H9 (cell line): ENCODE measurements at regions not wholly inside any gene's neighbourhood (a gene's known extent, or its start where the extent isn't known, plus 50 kb on each side); places are given as distances from the start of the nearest gene placed in this dataset.

Experiments
- DNase-seq: peaks from one replicate; pipeline ENCODE4 v3.0.0-alpha.2; 2017
- H2AFZ ChIP-seq: one replicate; pipeline ENCODE4 v1.6.1; 2013; ENCODE audit warnings: mild to moderate bottlenecking, low read length, control low read depth, moderate library complexity
- H2AK5ac ChIP-seq: 2 replicates; pipeline ENCODE4 v1.6.1; 2013; ENCODE audit warnings: low read length, control low read depth, mixed read lengths; ENCODE audit not compliant: insufficient read length
- H2BK120ac ChIP-seq: one replicate; pipeline ENCODE4 v1.6.1; 2013; ENCODE audit warnings: low read depth, mild to moderate bottlenecking, low read length, control low read depth, inconsistent platforms; ENCODE audit not compliant: poor library complexity, severe bottlenecking
- H2BK12ac ChIP-seq: 2 replicates; pipeline ENCODE4 v1.6.1; 2013; ENCODE audit warnings: low read length, control low read depth, mixed read lengths, low read depth; ENCODE audit not compliant: insufficient read length
- H2BK15ac ChIP-seq: 2 replicates; pipeline ENCODE4 v1.6.1; 2013; ENCODE audit warnings: low read depth, low read length, control low read depth
- H2BK20ac ChIP-seq: one replicate; pipeline ENCODE4 v1.6.1; 2013; ENCODE audit warnings: low read depth, mild to moderate bottlenecking, low read length, control low read depth, inconsistent platforms; ENCODE audit not compliant: poor library complexity, severe bottlenecking
- H2BK5ac ChIP-seq: 2 replicates; pipeline ENCODE4 v1.6.1; 2013; ENCODE audit warnings: low read length, control low read depth, mixed read lengths; ENCODE audit not compliant: insufficient read length
- H3K14ac ChIP-seq: 2 replicates; pipeline ENCODE4 v1.6.1; 2013; ENCODE audit warnings: low read length, control low read depth; ENCODE audit not compliant: insufficient read depth
- H3K18ac ChIP-seq: 2 replicates; pipeline ENCODE4 v1.6.1; 2013; ENCODE audit warnings: low read depth, mild to moderate bottlenecking, mixed read lengths, low read length, control low read depth; ENCODE audit not compliant: insufficient read length
- H3K23ac ChIP-seq: 2 replicates; pipeline ENCODE4 v1.6.1; 2013; ENCODE audit warnings: low read length, control low read depth, mixed read lengths, low read depth; ENCODE audit not compliant: insufficient read length
- H3K23me2 ChIP-seq: 2 replicates; pipeline ENCODE4 v1.6.1; 2013; ENCODE audit warnings: low read depth, mild to moderate bottlenecking, mixed read lengths, low read length, control low read depth; ENCODE audit not compliant: insufficient read length, poor library complexity, severe bottlenecking
- H3K27ac ChIP-seq: 2 replicates; pipeline ENCODE4 v1.5.1; 2013; ENCODE audit warnings: low read length, control low read depth, mixed read lengths, low read depth; ENCODE audit not compliant: insufficient read length
- H3K27me3 ChIP-seq: 2 replicates; pipeline ENCODE4 v1.6.1; 2013; ENCODE audit warnings: low read length, control low read depth, inconsistent platforms; ENCODE audit not compliant: insufficient read depth
- H3K4ac ChIP-seq: 2 replicates; pipeline ENCODE4 v1.6.1; 2013; ENCODE audit warnings: low read depth, mild to moderate bottlenecking, control low read depth, inconsistent platforms, low read length, moderate library complexity
- H3K4me1 ChIP-seq: 2 replicates; pipeline ENCODE4 v1.6.1; 2013; ENCODE audit warnings: low read length, control low read depth, inconsistent platforms; ENCODE audit not compliant: insufficient read depth
- H3K4me2 ChIP-seq: 2 replicates; pipeline ENCODE4 v1.6.1; 2013; ENCODE audit warnings: low read length, control low read depth, mixed read lengths; ENCODE audit not compliant: insufficient read length, insufficient read depth
- H3K56ac ChIP-seq: 2 replicates; pipeline ENCODE4 v1.6.1; 2013; ENCODE audit warnings: low read depth, mild to moderate bottlenecking, mixed read lengths, low read length, control low read depth; ENCODE audit not compliant: insufficient read length
- H3K79me1 ChIP-seq: 2 replicates; pipeline ENCODE4 v1.6.1; 2013; ENCODE audit warnings: low read depth, mild to moderate bottlenecking, moderate library complexity, low read length, control low read depth, inconsistent platforms; ENCODE audit not compliant: insufficient read depth, poor library complexity, severe bottlenecking
- H3K79me2 ChIP-seq: 2 replicates; pipeline ENCODE4 v1.6.1; 2013; ENCODE audit warnings: low read length, control low read depth, inconsistent platforms; ENCODE audit not compliant: insufficient read depth
- H3K9ac ChIP-seq: 2 replicates; pipeline ENCODE4 v1.6.1; 2013; ENCODE audit warnings: low read length, control low read depth, mixed read lengths; ENCODE audit not compliant: insufficient read length; ENCODE audit errors: extremely low read depth
- H3K9me3 ChIP-seq: one replicate; pipeline ENCODE4 v1.6.1; 2013; ENCODE audit warnings: low read depth, low read length, inconsistent platforms; ENCODE audit not compliant: control insufficient read depth
- H3T11ph ChIP-seq: one replicate; pipeline ENCODE4 v1.6.1; 2013; ENCODE audit warnings: mild to moderate bottlenecking, low read length, control low read depth, inconsistent platforms
- H4K20me1 ChIP-seq: one replicate; pipeline ENCODE4 v1.6.1; 2013; ENCODE audit not compliant: control insufficient read depth, insufficient read length, insufficient read depth
- H4K5ac ChIP-seq: 2 replicates; pipeline ENCODE4 v1.6.1; 2013; ENCODE audit warnings: low read depth, mild to moderate bottlenecking, mixed read lengths, low read length, control low read depth; ENCODE audit not compliant: insufficient read length
- H4K8ac ChIP-seq: replicated peaks from 2 replicates; pipeline ENCODE4 v1.6.1; 2013; ENCODE audit warnings: low read length, control low read depth, mixed read lengths, low read depth; ENCODE audit not compliant: insufficient read length
- H4K91ac ChIP-seq: 2 replicates; pipeline ENCODE4 v1.6.1; 2013; ENCODE audit warnings: low read depth, mild to moderate bottlenecking, moderate library complexity, mixed read lengths, low read length, control low read depth; ENCODE audit not compliant: insufficient read length
- H3K27ac Mint-ChIP-seq, 3 experiments: 2 replicates in 2 of 3; 3 replicates in 1 of 3; pipeline ENCODE4 v1.8.0; 2020 to 2021; ENCODE audit warnings: mixed read lengths in 3 of 3, mild to moderate bottlenecking in 1 of 3, moderate library complexity in 1 of 3
- H3K27me3 Mint-ChIP-seq: 2 replicates; pipeline ENCODE4 v1.8.0; 2021; ENCODE audit warnings: low read depth, mild to moderate bottlenecking, moderate library complexity, mixed read lengths
- H3K36me3 Mint-ChIP-seq, 3 experiments: 2 replicates in 2 of 3; 3 replicates in 1 of 3; pipeline ENCODE4 v1.8.0; 2020 to 2021; ENCODE audit warnings: low read depth in 3 of 3, mixed read lengths in 3 of 3; ENCODE audit not compliant: insufficient read depth in 1 of 3
- H3K4me1 Mint-ChIP-seq, 2 experiments: 2 replicates each; pipeline ENCODE4 v1.8.0; 2020; ENCODE audit warnings: mixed read lengths in 2 of 2
- H3K4me3 Mint-ChIP-seq, 2 experiments: 2 replicates in 1 of 2; 3 replicates in 1 of 2; pipeline ENCODE4 v1.8.0; 2020 to 2021; ENCODE audit warnings: mild to moderate bottlenecking in 2 of 2, mixed read lengths in 2 of 2, moderate library complexity in 1 of 2
- H3K9me3 Mint-ChIP-seq, 2 experiments: 2 replicates in 1 of 2; 3 replicates in 1 of 2; pipeline ENCODE4 v1.8.0; 2020; ENCODE audit warnings: mild to moderate bottlenecking in 2 of 2, mixed read lengths in 2 of 2, moderate library complexity in 1 of 2
- CTCF ChIP-seq: fragments of 200-600 bp; sonication (generic); conservative IDR thresholded peaks from 3 replicates; pipeline ENCODE4 v1.8.0; 2021; ENCODE audit warnings: antibody characterized with exemption, mild to moderate bottlenecking

- Mint-ChIP-seq H3K27ac (no peak overlapping the region), H3K27me3 (no peaks in the 10 kb centered on the region; the same call in 1 of the 2 replicates), H3K4me1 (no peaks in the 10 kb centered on the region), H3K4me3 (no peak overlapping the region), H3K36me3 (no peaks in the 10 kb centered on the region), H3K9me3 (no peaks in the 10 kb centered on the region)
- Histone ChIP-seq H3K9ac (no peak overlapping the region), H3K14ac (no peak overlapping the region), H3K79me1 (no peaks in the 10 kb centered on the region), H3K23me2 (no peaks in the 10 kb centered on the region), H2BK15ac (no peak overlapping the region), H3K4me1 (no peaks in the 10 kb centered on the region), H3K18ac (no peak overlapping the region), H3K23ac (no peak overlapping the region), H2AFZ (no peak overlapping the region), H3K27ac (no peak overlapping the region), H4K91ac (no peak overlapping the region), H3K4ac (no peak overlapping the region), H3K9me3 (no peaks in the 10 kb centered on the region), H4K5ac (no peak overlapping the region), H3K27me3 (no peaks in the 10 kb centered on the region), H4K20me1 (no peaks in the 10 kb centered on the region), H3K79me2 (no peaks in the 10 kb centered on the region), H4K8ac (no peak overlapping the region), H2BK12ac (no peak overlapping the region), H2BK5ac (no peak overlapping the region), H3T11ph (no peak overlapping the region), H3K4me2 (no peak overlapping the region), H3K56ac (no peak overlapping the region), H2AK5ac (no peak overlapping the region), H2BK20ac (no peak overlapping the region), H2BK120ac (no peak overlapping the region)
- no peak for DNase-seq
- TF ChIP-seq CTCF, result no peak
Observed at GRCh38 chr7:126211875-126212274, 1040.9 kb downstream of the GRM8 start.
